ENCODE measurements at regions not wholly inside any gene's neighbourhood (a gene's known extent, or its start where the extent isn't known, plus 50 kb on each side); places are given as distances from the start of the nearest gene placed in this dataset.

GRCh38 chr2:65658881-65659280 lies 226.5 kb upstream of the SPRED2 start:
- no peak overlapping the region for H2BK120ac ChIP-seq (ENCODE audit: low read depth, low read length)
- WGBS (ENCODE audit: extremely low coverage, insufficient coverage, low lambda C conversion rate) = no CpG with 5 or more reads among the region's 2 CpGs
- no peaks in the 10 kb centered on the region for H3K4me1 ChIP-seq (ENCODE audit: control insufficient read depth, low read depth, low read length)
- H3K4ac ChIP-seq (ENCODE audit: low read depth, low read length) = no peak overlapping the region
- H4K8ac ChIP-seq (ENCODE audit: low read depth, low read length) = no peak overlapping the region
- H3K9ac ChIP-seq (ENCODE audit: low read length) = no peak overlapping the region
- H2BK15ac ChIP-seq (replicated peaks; ENCODE audit: low read depth) = no peak overlapping the region
- H3K27ac ChIP-seq (ENCODE audit: low read depth, low read length) = no peak overlapping the region
- H3K79me2 ChIP-seq (ENCODE audit: control insufficient read depth, insufficient read depth, low read length) = no peaks in the 10 kb centered on the region
- H2BK5ac ChIP-seq (ENCODE audit: low read length) = no peak overlapping the region
- H3K4me2 ChIP-seq (ENCODE audit: low read length) = no peak overlapping the region
- no peak overlapping the region for H3K18ac ChIP-seq (ENCODE audit: low read length)
- H3K79me1 ChIP-seq (ENCODE audit: low read length) = no peaks in the 10 kb centered on the region
- no peak overlapping the region for H3K4me3 ChIP-seq (ENCODE audit: low read length)
- H4K5ac ChIP-seq (ENCODE audit: low read length) = no peak overlapping the region
- H3K23ac ChIP-seq (ENCODE audit: low read length) = no peak overlapping the region
- H3K36me3 ChIP-seq (ENCODE audit: control insufficient read depth, insufficient read depth, low read length) = no peaks in the 10 kb centered on the region
- DNase-seq = no peak
- H2AK5ac ChIP-seq (ENCODE audit: low read length) = no peak overlapping the region
- no peaks in the 10 kb centered on the region for H3K27me3 ChIP-seq (ENCODE audit: insufficient read depth, low read length, poor library complexity)
- H3K56ac ChIP-seq (ENCODE audit: low read length) = no peak overlapping the region

- Histone ChIP-seq H3K27me3 (ENCODE audit: insufficient read depth, low read length, poor library complexity) (no peaks in the 10 kb centered on the region), H2AK5ac (ENCODE audit: low read length) (no peak overlapping the region), H2BK5ac (ENCODE audit: low read length) (no peak overlapping the region), H3K23ac (ENCODE audit: low read length) (no peak overlapping the region), H3K79me2 (ENCODE audit: control insufficient read depth, insufficient read depth, low read length) (no peaks in the 10 kb centered on the region), H2BK15ac (replicated peaks; ENCODE audit: low read depth) (no peak overlapping the region), H3K36me3 (ENCODE audit: control insufficient read depth, insufficient read depth, low read length) (no peaks in the 10 kb centered on the region), H3K4me2 (ENCODE audit: low read length) (no peak overlapping the region), H3K9ac (ENCODE audit: low read length) (no peak overlapping the region), H3K79me1 (ENCODE audit: low read length) (no peaks in the 10 kb centered on the region), H3K4ac (ENCODE audit: low read depth, low read length) (no peak overlapping the region), H2BK120ac (ENCODE audit: low read depth, low read length) (no peak overlapping the region), H4K8ac (ENCODE audit: low read depth, low read length) (no peak overlapping the region), H3K27ac (ENCODE audit: low read depth, low read length) (no peak overlapping the region), H3K4me3 (ENCODE audit: low read length) (no peak overlapping the region), H3K56ac (ENCODE audit: low read length) (no peak overlapping the region), H3K18ac (ENCODE audit: low read length) (no peak overlapping the region), H4K5ac (ENCODE audit: low read length) (no peak overlapping the region), H3K4me1 (ENCODE audit: control insufficient read depth, low read depth, low read length) (no peaks in the 10 kb centered on the region)
- DNase-seq = no peak
- no CpG with 5 or more reads among the region's 3 CpGs for WGBS (ENCODE audit: extremely low coverage, insufficient coverage, low lambda C conversion rate)
Observed at GRCh38 chr2:65658266-65658665, 225.9 kb upstream of the SPRED2 start.

- Histone ChIP-seq H2BK120ac (ENCODE audit: low read depth, low read length) (no peak overlapping the region), H3K36me3 (ENCODE audit: control insufficient read depth, insufficient read depth, low read length) (no peaks in the 10 kb centered on the region), H2BK15ac (replicated peaks; ENCODE audit: low read depth) (no peak overlapping the region), H3K27me3 (ENCODE audit: insufficient read depth, low read length, poor library complexity) (no peaks in the 10 kb centered on the region), H4K5ac (ENCODE audit: low read length) (no peak overlapping the region), H3K4me1 (ENCODE audit: control insufficient read depth, low read depth, low read length) (no peaks in the 10 kb centered on the region), H3K18ac (ENCODE audit: low read length) (no peak overlapping the region), H4K8ac (ENCODE audit: low read depth, low read length) (no peak overlapping the region), H3K79me2 (ENCODE audit: control insufficient read depth, insufficient read depth, low read length) (no peaks in the 10 kb centered on the region), H3K9ac (ENCODE audit: low read length) (no peak overlapping the region), H3K4me3 (ENCODE audit: low read length) (no peak overlapping the region), H3K4ac (ENCODE audit: low read depth, low read length) (no peak overlapping the region), H2AK5ac (ENCODE audit: low read length) (no peak overlapping the region), H3K79me1 (ENCODE audit: low read length) (no peaks in the 10 kb centered on the region), H3K23ac (ENCODE audit: low read length) (no peak overlapping the region), H3K56ac (ENCODE audit: low read length) (no peak overlapping the region), H3K27ac (ENCODE audit: low read depth, low read length) (no peak overlapping the region), H3K4me2 (ENCODE audit: low read length) (no peak overlapping the region), H2BK5ac (ENCODE audit: low read length) (no peak overlapping the region)
- WGBS (ENCODE audit: extremely low coverage, insufficient coverage, low lambda C conversion rate) = no CpG with 5 or more reads among the region's 4 CpGs
- no peak for DNase-seq
Observed at GRCh38 chr2:65656160-65656718, 223.8 kb upstream of the SPRED2 start.

GRCh38 chr2:65655000-65655399 lies 222.6 kb upstream of the SPRED2 start:
- H3K79me2 ChIP-seq (ENCODE audit: control insufficient read depth, insufficient read depth, low read length) = no peaks in the 10 kb centered on the region
- no peak overlapping the region for H2BK120ac ChIP-seq (ENCODE audit: low read depth, low read length)
- no peak overlapping the region for H2BK15ac ChIP-seq (replicated peaks; ENCODE audit: low read depth)
- no peaks in the 10 kb centered on the region for H3K79me1 ChIP-seq (ENCODE audit: low read length)
- WGBS (ENCODE audit: extremely low coverage, insufficient coverage, low lambda C conversion rate) = no CpG with 5 or more reads among the region's 5 CpGs
- no peak overlapping the region for H3K4ac ChIP-seq (ENCODE audit: low read depth, low read length)
- H3K23ac ChIP-seq (ENCODE audit: low read length) = no peak overlapping the region
- H3K4me3 ChIP-seq (ENCODE audit: low read length) = no peak overlapping the region
- H3K9ac ChIP-seq (ENCODE audit: low read length) = no peak overlapping the region
- H3K56ac ChIP-seq (ENCODE audit: low read length) = no peak overlapping the region
- H3K18ac ChIP-seq (ENCODE audit: low read length) = no peak overlapping the region
- no peaks in the 10 kb centered on the region for H3K36me3 ChIP-seq (ENCODE audit: control insufficient read depth, insufficient read depth, low read length)
- H2BK5ac ChIP-seq (ENCODE audit: low read length) = no peak overlapping the region
- H2AK5ac ChIP-seq (ENCODE audit: low read length) = no peak overlapping the region
- DNase-seq = no peak
- no peak overlapping the region for H4K8ac ChIP-seq (ENCODE audit: low read depth, low read length)
- H3K27ac ChIP-seq (ENCODE audit: low read depth, low read length) = no peak overlapping the region
- H3K4me2 ChIP-seq (ENCODE audit: low read length) = no peak overlapping the region
- no peaks in the 10 kb centered on the region for H3K27me3 ChIP-seq (ENCODE audit: insufficient read depth, low read length, poor library complexity)
- H3K4me1 ChIP-seq (ENCODE audit: control insufficient read depth, low read depth, low read length) = no peaks in the 10 kb centered on the region
- H4K5ac ChIP-seq (ENCODE audit: low read length) = no peak overlapping the region

- Histone ChIP-seq H3K9ac (ENCODE audit: low read length) (no peak overlapping the region), H3K27me3 (ENCODE audit: insufficient read depth, low read length, poor library complexity) (no peaks in the 10 kb centered on the region), H3K56ac (ENCODE audit: low read length) (no peak overlapping the region), H3K79me2 (ENCODE audit: control insufficient read depth, insufficient read depth, low read length) (no peaks in the 10 kb centered on the region), H3K4me2 (ENCODE audit: low read length) (no peak overlapping the region), H2AK5ac (ENCODE audit: low read length) (no peak overlapping the region), H4K8ac (ENCODE audit: low read depth, low read length) (no peak overlapping the region), H3K18ac (ENCODE audit: low read length) (no peak overlapping the region), H3K27ac (ENCODE audit: low read depth, low read length) (no peak overlapping the region), H3K36me3 (ENCODE audit: control insufficient read depth, insufficient read depth, low read length) (no peaks in the 10 kb centered on the region), H2BK120ac (ENCODE audit: low read depth, low read length) (no peak overlapping the region), H3K4me3 (ENCODE audit: low read length) (no peak overlapping the region), H3K4me1 (ENCODE audit: control insufficient read depth, low read depth, low read length) (no peaks in the 10 kb centered on the region), H3K4ac (ENCODE audit: low read depth, low read length) (no peak overlapping the region), H4K5ac (ENCODE audit: low read length) (no peak overlapping the region), H3K79me1 (ENCODE audit: low read length) (no peaks in the 10 kb centered on the region), H2BK15ac (replicated peaks; ENCODE audit: low read depth) (no peak overlapping the region), H3K23ac (ENCODE audit: low read length) (no peak overlapping the region), H2BK5ac (ENCODE audit: low read length) (no peak overlapping the region)
- no peak for DNase-seq
- WGBS (ENCODE audit: extremely low coverage, insufficient coverage, low lambda C conversion rate) = no CpG with 5 or more reads among the region's 3 CpGs
Observed at GRCh38 chr2:65654496-65654895, 222.1 kb upstream of the SPRED2 start.

- H3K79me1 ChIP-seq (ENCODE audit: low read length) = no peaks in the 10 kb centered on the region
- H3K9ac ChIP-seq (ENCODE audit: low read length) = no peak overlapping the region
- H4K5ac ChIP-seq (ENCODE audit: low read length) = no peak overlapping the region
- no peak overlapping the region for H3K4me2 ChIP-seq (ENCODE audit: low read length)
- no peak overlapping the region for H3K27ac ChIP-seq (ENCODE audit: low read depth, low read length)
- no peak overlapping the region for H4K8ac ChIP-seq (ENCODE audit: low read depth, low read length)
- H3K4me1 ChIP-seq (ENCODE audit: control insufficient read depth, low read depth, low read length) = no peaks in the 10 kb centered on the region
- no peaks in the 10 kb centered on the region for H3K36me3 ChIP-seq (ENCODE audit: control insufficient read depth, insufficient read depth, low read length)
- H3K56ac ChIP-seq (ENCODE audit: low read length) = no peak overlapping the region
- no CpG with 5 or more reads among the region's 1 CpG for WGBS (ENCODE audit: extremely low coverage, insufficient coverage, low lambda C conversion rate)
- no peak overlapping the region for H2BK15ac ChIP-seq (replicated peaks; ENCODE audit: low read depth)
- no peak overlapping the region for H3K4me3 ChIP-seq (ENCODE audit: low read length)
- H3K27me3 ChIP-seq (ENCODE audit: insufficient read depth, low read length, poor library complexity) = no peaks in the 10 kb centered on the region
- no peak overlapping the region for H3K4ac ChIP-seq (ENCODE audit: low read depth, low read length)
- no peak overlapping the region for H2BK120ac ChIP-seq (ENCODE audit: low read depth, low read length)
- H2AK5ac ChIP-seq (ENCODE audit: low read length) = no peak overlapping the region
- no peak for DNase-seq
- H2BK5ac ChIP-seq (ENCODE audit: low read length) = no peak overlapping the region
- no peak overlapping the region for H3K18ac ChIP-seq (ENCODE audit: low read length)
- H3K79me2 ChIP-seq (ENCODE audit: control insufficient read depth, insufficient read depth, low read length) = no peaks in the 10 kb centered on the region
- H3K23ac ChIP-seq (ENCODE audit: low read length) = no peak overlapping the region
Observed at GRCh38 chr2:65652066-65652465, 219.7 kb upstream of the SPRED2 start.

All from mesendoderm (in vitro differentiated cells).